Esophagus muscularis mucosa (tissue), 3 donors: ENCODE measurements at regions not wholly inside any gene's neighbourhood (a gene's known extent, or its start where the extent isn't known, plus 50 kb on each side); places are given as distances from the start of the nearest gene placed in this dataset.
"Not testable (repeated sequence)": the region's sequence is repeated elsewhere in the genome, so short reads cannot be mapped to it uniquely, and the experiment has no call there.

Experiments used
- CTCF ChIP-seq, 3 experiments: fragments of 200-600 bp in 2 of 3; fragments of 450-650 bp in 1 of 3; sonication (generic) in 2 of 3; IDR thresholded peaks; one replicate each; pipeline ENCODE4 v1.5.1; 2017 to 2019; ENCODE audit warnings: antibody characterized with exemption in 3 of 3, mild to moderate bottlenecking in 2 of 3, moderate library complexity in 1 of 3
- POLR2AphosphoS5 ChIP-seq, 2 donors: sonication (generic); formaldehyde crosslinking; IDR thresholded peaks; one replicate each; pipeline ENCODE4 v1.6.1; 2017; ENCODE audit warnings: antibody characterized with exemption in 2 of 2

GRCh38 chrX:45615591-45615990 lies 414.9 kb upstream of the DIPK2B start:
- not testable (repeated sequence) for TF ChIP-seq CTCF, POLR2AphosphoS5 (IDR thresholded peaks at IDR 0.05)
